ENCODE measurements at regions not wholly inside any gene's neighbourhood (a gene's known extent, or its start where the extent isn't known, plus 50 kb on each side); places are given as distances from the start of the nearest gene placed in this dataset.

GRCh38 chr10:132467464-132468149, 70.0 kb upstream of the INPP5A start:
- DNase-seq (ENCODE audit: low read depth, low spot score): no peak
- no CpG with 5 or more reads among the region's 29 CpGs for WGBS (ENCODE audit: insufficient coverage, insufficient read length)
- Histone ChIP-seq H3K4me3 (ENCODE audit: low read length) (peak overlapping the region; percentile 14; the same call in 1 of the 2 replicates), H3K27ac (ENCODE audit: low read length) (no peak overlapping the region), H3K4me1 (ENCODE audit: control insufficient read depth, insufficient read depth, low read length) (peaks cover 4% of the 10 kb centered on the region), H3K27me3 (ENCODE audit: control insufficient read depth, insufficient read depth, low read length) (no peaks in the 10 kb centered on the region), H3K9me3 (ENCODE audit: control insufficient read depth, insufficient read depth, low read length) (no peaks in the 10 kb centered on the region), H3K36me3 (ENCODE audit: control insufficient read depth, insufficient read depth, low read length) (no peaks in the 10 kb centered on the region)

GRCh38 chr10:132468216-132468615, 69.4 kb upstream of the INPP5A start:
- no CpG with 5 or more reads among the region's 5 CpGs for WGBS (ENCODE audit: insufficient coverage, insufficient read length)
- peak overlapping the region; percentile 14; the same call in 1 of the 2 replicates for H3K4me3 ChIP-seq (ENCODE audit: low read length)

GRCh38 chr10:132468651-132469050, 68.9 kb upstream of the INPP5A start:
- DNase-seq (ENCODE audit: low read depth, low spot score): no peak
- Histone ChIP-seq H3K4me3 (ENCODE audit: low read length) (no peak overlapping the region), H3K4me1 (ENCODE audit: control insufficient read depth, insufficient read depth, low read length) (peaks cover 4% of the 10 kb centered on the region), H3K27me3 (ENCODE audit: control insufficient read depth, insufficient read depth, low read length) (no peaks in the 10 kb centered on the region), H3K36me3 (ENCODE audit: control insufficient read depth, insufficient read depth, low read length) (no peaks in the 10 kb centered on the region), H3K9me3 (ENCODE audit: control insufficient read depth, insufficient read depth, low read length) (no peaks in the 10 kb centered on the region), H3K27ac (ENCODE audit: low read length) (no peak overlapping the region)
- no CpG with 5 or more reads among the region's 10 CpGs for WGBS (ENCODE audit: insufficient coverage, insufficient read length)

More at GRCh38 chr10:132468216-132468615, 69.4 kb upstream of the INPP5A start:
- Histone ChIP-seq H3K36me3 (ENCODE audit: control insufficient read depth, insufficient read depth, low read length) (no peaks in the 10 kb centered on the region), H3K27me3 (ENCODE audit: control insufficient read depth, insufficient read depth, low read length) (no peaks in the 10 kb centered on the region), H3K9me3 (ENCODE audit: control insufficient read depth, insufficient read depth, low read length) (no peaks in the 10 kb centered on the region), H3K27ac (ENCODE audit: low read length) (no peak overlapping the region), H3K4me1 (ENCODE audit: control insufficient read depth, insufficient read depth, low read length) (peaks cover 4% of the 10 kb centered on the region)
- no peak for DNase-seq (ENCODE audit: low read depth, low spot score)

GRCh38 chr10:132469197-132469884, 68.2 kb upstream of the INPP5A start:
- Histone ChIP-seq H3K9me3 (ENCODE audit: control insufficient read depth, insufficient read depth, low read length) (no peaks in the 10 kb centered on the region), H3K27me3 (ENCODE audit: control insufficient read depth, insufficient read depth, low read length) (no peaks in the 10 kb centered on the region), H3K4me3 (ENCODE audit: low read length) (no peak overlapping the region), H3K27ac (ENCODE audit: low read length) (no peak overlapping the region), H3K4me1 (ENCODE audit: control insufficient read depth, insufficient read depth, low read length) (peaks cover 4% of the 10 kb centered on the region), H3K36me3 (ENCODE audit: control insufficient read depth, insufficient read depth, low read length) (no peaks in the 10 kb centered on the region)
- WGBS (ENCODE audit: insufficient coverage, insufficient read length): no CpG with 5 or more reads among the region's 21 CpGs
- no peak for DNase-seq (ENCODE audit: low read depth, low spot score)

GRCh38 chr10:132470410-132471124, 67.0 kb upstream of the INPP5A start:
- H3K4me1 ChIP-seq (ENCODE audit: control insufficient read depth, insufficient read depth, low read length): peaks cover 4% of the 10 kb centered on the region
- H3K4me3 ChIP-seq (ENCODE audit: low read length): no peak overlapping the region
- no peaks in the 10 kb centered on the region for H3K27me3 ChIP-seq (ENCODE audit: control insufficient read depth, insufficient read depth, low read length)
- no CpG with 5 or more reads among the region's 27 CpGs for WGBS (ENCODE audit: insufficient coverage, insufficient read length)
- H3K27ac ChIP-seq (ENCODE audit: low read length): no peak overlapping the region
- DNase-seq (ENCODE audit: low read depth, low spot score): no peak
- H3K9me3 ChIP-seq (ENCODE audit: control insufficient read depth, insufficient read depth, low read length): no peaks in the 10 kb centered on the region
- H3K36me3 ChIP-seq (ENCODE audit: control insufficient read depth, insufficient read depth, low read length): no peaks in the 10 kb centered on the region

GRCh38 chr10:132471125-132471451, 66.5 kb upstream of the INPP5A start:
- no peak for DNase-seq (ENCODE audit: low read depth, low spot score)
- peaks cover 4% of the 10 kb centered on the region for H3K4me1 ChIP-seq (ENCODE audit: control insufficient read depth, insufficient read depth, low read length)
- no peaks in the 10 kb centered on the region for H3K9me3 ChIP-seq (ENCODE audit: control insufficient read depth, insufficient read depth, low read length)
- no peak overlapping the region for H3K27ac ChIP-seq (ENCODE audit: low read length)
- no peaks in the 10 kb centered on the region for H3K27me3 ChIP-seq (ENCODE audit: control insufficient read depth, insufficient read depth, low read length)
- no peaks in the 10 kb centered on the region for H3K36me3 ChIP-seq (ENCODE audit: control insufficient read depth, insufficient read depth, low read length)
- no CpG with 5 or more reads among the region's 4 CpGs for WGBS (ENCODE audit: insufficient coverage, insufficient read length)
- no peak overlapping the region for H3K4me3 ChIP-seq (ENCODE audit: low read length)

GRCh38 chr10:132471484-132471883, 66.1 kb upstream of the INPP5A start:
- Histone ChIP-seq H3K27me3 (ENCODE audit: control insufficient read depth, insufficient read depth, low read length) (no peaks in the 10 kb centered on the region), H3K36me3 (ENCODE audit: control insufficient read depth, insufficient read depth, low read length) (no peaks in the 10 kb centered on the region), H3K4me1 (ENCODE audit: control insufficient read depth, insufficient read depth, low read length) (peaks cover 4% of the 10 kb centered on the region), H3K4me3 (ENCODE audit: low read length) (no peak overlapping the region), H3K9me3 (ENCODE audit: control insufficient read depth, insufficient read depth, low read length) (no peaks in the 10 kb centered on the region), H3K27ac (ENCODE audit: low read length) (no peak overlapping the region)
- no CpG with 5 or more reads among the region's 9 CpGs for WGBS (ENCODE audit: insufficient coverage, insufficient read length)
- DNase-seq (ENCODE audit: low read depth, low spot score): no peak

- DNase-seq (ENCODE audit: low read depth, low spot score): no peak
- H3K27me3 ChIP-seq (ENCODE audit: control insufficient read depth, insufficient read depth, low read length): no peaks in the 10 kb centered on the region
- no CpG with 5 or more reads among the region's 1 CpG for WGBS (ENCODE audit: insufficient coverage, insufficient read length)
Measured at GRCh38 chr10:132475086-132475485, 62.5 kb upstream of the INPP5A start.

GRCh38 chr10:132476146-132477065, 61.2 kb upstream of the INPP5A start:
- no peak for DNase-seq (ENCODE audit: low read depth, low spot score)
- H3K27me3 ChIP-seq (ENCODE audit: control insufficient read depth, insufficient read depth, low read length): no peaks in the 10 kb centered on the region
- H3K4me1 ChIP-seq (ENCODE audit: control insufficient read depth, insufficient read depth, low read length): no peaks in the 10 kb centered on the region
- no peaks in the 10 kb centered on the region for H3K9me3 ChIP-seq (ENCODE audit: control insufficient read depth, insufficient read depth, low read length)
- no CpG with 5 or more reads among the region's 16 CpGs for WGBS (ENCODE audit: insufficient coverage, insufficient read length)
- no peaks in the 10 kb centered on the region for H3K36me3 ChIP-seq (ENCODE audit: control insufficient read depth, insufficient read depth, low read length)
- H3K4me3 ChIP-seq (ENCODE audit: low read length): no peak overlapping the region
- no peak overlapping the region for H3K27ac ChIP-seq (ENCODE audit: low read length)

More at GRCh38 chr10:132475086-132475485, 62.5 kb upstream of the INPP5A start:
- no peak overlapping the region for H3K27ac ChIP-seq (ENCODE audit: low read length)
- H3K4me1 ChIP-seq (ENCODE audit: control insufficient read depth, insufficient read depth, low read length): no peaks in the 10 kb centered on the region
- no peak overlapping the region for H3K4me3 ChIP-seq (ENCODE audit: low read length)
- no peaks in the 10 kb centered on the region for H3K36me3 ChIP-seq (ENCODE audit: control insufficient read depth, insufficient read depth, low read length)
- H3K9me3 ChIP-seq (ENCODE audit: control insufficient read depth, insufficient read depth, low read length): no peaks in the 10 kb centered on the region

GRCh38 chr10:132477066-132477397, 60.6 kb upstream of the INPP5A start:
- no peaks in the 10 kb centered on the region for H3K9me3 ChIP-seq (ENCODE audit: control insufficient read depth, insufficient read depth, low read length)
- no peaks in the 10 kb centered on the region for H3K27me3 ChIP-seq (ENCODE audit: control insufficient read depth, insufficient read depth, low read length)
- no peak overlapping the region for H3K4me3 ChIP-seq (ENCODE audit: low read length)
- no CpG with 5 or more reads among the region's 8 CpGs for WGBS (ENCODE audit: insufficient coverage, insufficient read length)
- H3K4me1 ChIP-seq (ENCODE audit: control insufficient read depth, insufficient read depth, low read length): no peaks in the 10 kb centered on the region
- no peaks in the 10 kb centered on the region for H3K36me3 ChIP-seq (ENCODE audit: control insufficient read depth, insufficient read depth, low read length)
- no peak overlapping the region for H3K27ac ChIP-seq (ENCODE audit: low read length)
- no peak for DNase-seq (ENCODE audit: low read depth, low spot score)
